B cell (primary cell): ENCODE measurements at regions not wholly inside any gene's neighbourhood (a gene's known extent, or its start where the extent isn't known, plus 50 kb on each side); places are given as distances from the start of the nearest gene placed in this dataset.

Experiments
- ATAC-seq: fragments of 200-7000 bp; cut with Tn5 transposase; one replicate; pipeline ENCODE4 v1.10.0; 2021; ENCODE audit warnings: low read depth, mild to moderate bottlenecking, moderate number of reproducible peaks, moderate library complexity
- CTCF ChIA-PET: fragments of 350-600 bp; sonication (Branson Sonifier 250); formaldehyde crosslinking; loops from one replicate; lab custom pipeline; 2021; ENCODE audit warnings: antibody characterized with exemption, inconsistent platforms; lab: Charles Lee
- POLR2A ChIA-PET: fragments of 350-600 bp; sonication (Branson Sonifier 250); formaldehyde crosslinking; loops from one replicate; lab custom pipeline; 2021; ENCODE audit warnings: antibody characterized with exemption; lab: Charles Lee
- DNase-seq: peaks from one replicate; pipeline ENCODE4 v3.0.0; 2013
- H2AFZ ChIP-seq: 2 replicates; pipeline ENCODE4 v1.6.1; 2012; ENCODE audit warnings: mild to moderate bottlenecking, low read depth, low read length; ENCODE audit not compliant: insufficient read depth, poor library complexity, severe bottlenecking
- H3K27ac ChIP-seq, 2 donors: 1 replicate in 1 of 2; 2 replicates in 1 of 2; pipeline ENCODE4 v1.5.1; 2012 to 2013; ENCODE audit warnings: low read length in 2 of 2, mild to moderate bottlenecking in 2 of 2, moderate library complexity in 1 of 2
- H3K27me3 ChIP-seq, 4 experiments: fragments of 200-600 bp in 1 of 4; sonication (generic) in 1 of 4; replicated peaks in 1 of 4; 1 replicate in 2 of 4; 2 replicates in 2 of 4; pipeline versions ENCODE4 v1.6.1 to v1.7.0; 2013 to 2016; ENCODE audit warnings: low read length in 3 of 4, mild to moderate bottlenecking in 2 of 4, mixed read lengths in 1 of 4, moderate library complexity in 1 of 4; ENCODE audit not compliant: insufficient read depth in 4 of 4, control insufficient read depth in 3 of 4; ENCODE audit errors: control extremely low read depth in 1 of 4
- H3K36me3 ChIP-seq, 2 experiments: replicated peaks in 1 of 2; 1 replicate in 1 of 2; 2 replicates in 1 of 2; pipeline versions ENCODE4 v1.6.1 to v1.7.1; 2013; ENCODE audit warnings: low read length in 1 of 2; ENCODE audit not compliant: insufficient read depth in 2 of 2, control insufficient read depth in 1 of 2; ENCODE audit errors: control extremely low read depth in 1 of 2, extremely low read depth in 1 of 2
- H3K4me1 ChIP-seq, 2 donors: fragments of 200-600 bp in 1 of 2; sonication (generic) in 1 of 2; 1 replicate in 1 of 2; 2 replicates in 1 of 2; pipeline versions ENCODE4 v1.5.1 to v1.6.1; 2013 to 2017; ENCODE audit warnings: low read length in 2 of 2; ENCODE audit not compliant: control insufficient read depth in 2 of 2, insufficient read depth in 2 of 2
- H3K4me2 ChIP-seq: replicated peaks from 2 replicates; pipeline ENCODE3; 2012; ENCODE audit warnings: mild to moderate bottlenecking, low read depth, low read length; ENCODE audit not compliant: poor library complexity, severe bottlenecking
- H3K4me3 ChIP-seq, 5 experiments: fragments of 200-600 bp in 1 of 5; sonication (generic) in 1 of 5; 1 replicate in 3 of 5; 2 replicates in 2 of 5; pipeline versions ENCODE4 v1.5.1 to v1.7.0; 2011 to 2016; ENCODE audit warnings: low read length in 4 of 5, mild to moderate bottlenecking in 4 of 5, low read depth in 2 of 5, control low read depth in 1 of 5, moderate library complexity in 1 of 5; ENCODE audit not compliant: insufficient read depth in 1 of 5; ENCODE audit errors: control extremely low read depth in 1 of 5, extremely low read depth in 1 of 5
- H3K79me2 ChIP-seq: fragments of 200-600 bp; sonication (generic); one replicate; pipeline ENCODE4 v1.6.0; 2016; ENCODE audit warnings: low read length; ENCODE audit not compliant: control insufficient read depth, insufficient read depth
- H3K9ac ChIP-seq: fragments of 200-600 bp; sonication (generic); 2 replicates; pipeline ENCODE4 v1.6.1; 2017; ENCODE audit warnings: mild to moderate bottlenecking, low read length, moderate library complexity
- H3K9me3 ChIP-seq, 3 donors: one replicate each; pipeline versions ENCODE4 v1.6.1 to v1.7.1; 2013; ENCODE audit warnings: low read length in 2 of 3; ENCODE audit not compliant: control insufficient read depth in 2 of 3, insufficient read depth in 1 of 3; ENCODE audit errors: control extremely low read depth in 1 of 3
- H4K20me1 ChIP-seq: 2 replicates; pipeline ENCODE4 v1.6.0; 2012; ENCODE audit warnings: mild to moderate bottlenecking, low read length; ENCODE audit not compliant: insufficient read depth, control insufficient read depth, poor library complexity, severe bottlenecking
- H3K27ac Mint-ChIP-seq: one replicate; pipeline ENCODE4 v1.8.0; 2021; ENCODE audit warnings: mixed read lengths
- H3K27me3 Mint-ChIP-seq: one replicate; pipeline ENCODE4 v1.8.0; 2021; ENCODE audit warnings: mixed read lengths
- H3K4me1 Mint-ChIP-seq: one replicate; pipeline ENCODE4 v1.8.0; 2021; ENCODE audit warnings: mixed read lengths
- H3K4me3 Mint-ChIP-seq: one replicate; pipeline ENCODE4 v1.8.0; 2021; ENCODE audit warnings: mixed read lengths
- H3K9me3 Mint-ChIP-seq: one replicate; pipeline ENCODE4 v1.8.0; 2022; ENCODE audit warnings: mixed read lengths; ENCODE audit not compliant: insufficient read depth
- EZH2 ChIP-seq: IDR thresholded peaks from 2 replicates; pipeline ENCODE4 v1.6.1; 2012; ENCODE audit warnings: borderline replicate concordance, low read depth, mild to moderate bottlenecking, moderate library complexity, low read length; ENCODE audit not compliant: insufficient read depth, poor library complexity, severe bottlenecking
- WGBS: methylation state at CpG from one replicate; pipeline ENCODE4 v1.1.5; 2013; ENCODE audit warnings: missing lambda C conversion rate; ENCODE audit not compliant: insufficient coverage; 5-methylcytosine and 5-hydroxymethylcytosine counted together
- intact Hi-C: fragments of 100-400 bp; cut with micrococcal nuclease; formaldehyde crosslinking; loops from one replicate; pipeline ENCODE4 v1.10.0; 2022
- TF ChIP-seq, protein P1 (sequence below): fragments of 200-600 bp; IDR thresholded peaks from one replicate; pipeline ENCODE4 v1.8.0; 2022; ENCODE audit warnings: antibody characterized with exemption, mild to moderate bottlenecking

DNA sequence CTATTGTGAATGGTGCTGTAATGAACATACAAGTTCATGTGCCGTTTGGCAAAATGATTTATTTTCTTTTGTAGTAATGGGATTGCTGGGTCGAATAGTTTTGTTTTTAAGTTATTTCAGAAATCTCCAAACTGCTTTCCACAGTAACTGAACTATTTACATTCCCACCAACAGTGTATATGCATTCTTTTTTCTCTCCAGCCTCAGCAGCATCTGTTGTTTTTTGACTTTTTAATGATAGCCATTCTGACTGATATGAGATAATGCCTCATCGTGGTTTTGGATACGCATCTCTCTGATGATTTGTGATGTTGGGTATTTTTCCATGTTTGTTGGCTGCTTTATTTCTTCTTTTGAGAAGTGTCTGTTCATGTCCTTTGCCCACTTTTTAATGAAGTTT lies 246.3 kb upstream of the ADGRL3 start:
- Histone ChIP-seq H2AFZ (no peak overlapping the region), H3K36me3 (no peaks in the 10 kb centered on the region), H3K27ac (no peak overlapping the region), H4K20me1 (no peaks in the 10 kb centered on the region), H3K9ac (no peak overlapping the region), H3K4me3 (no peak overlapping the region), H3K9me3 (peaks cover 0 to 1% (median 0%) of the 10 kb centered on the region in 3 donors), H3K4me2 (no peak overlapping the region), H3K4me1 (no peaks in the 10 kb centered on the region), H3K79me2 (no peaks in the 10 kb centered on the region), H3K27me3 (no peaks in the 10 kb centered on the region)
- CTCF ChIA-PET, result no interaction called here
- intact Hi-C loops, result no loop called here
- Mint-ChIP-seq H3K4me1 (no peaks in the 10 kb centered on the region), H3K27me3 (no peaks in the 10 kb centered on the region), H3K4me3 (no peak overlapping the region), H3K27ac (no peak overlapping the region), H3K9me3 (peaks cover 6% of the 10 kb centered on the region)
- ATAC-seq, result no peak
- POLR2A ChIA-PET, result no interaction called here
- WGBS, result 100% methylated on average over 1 of the region's 4 CpGs
- TF ChIP-seq, protein P1, sequence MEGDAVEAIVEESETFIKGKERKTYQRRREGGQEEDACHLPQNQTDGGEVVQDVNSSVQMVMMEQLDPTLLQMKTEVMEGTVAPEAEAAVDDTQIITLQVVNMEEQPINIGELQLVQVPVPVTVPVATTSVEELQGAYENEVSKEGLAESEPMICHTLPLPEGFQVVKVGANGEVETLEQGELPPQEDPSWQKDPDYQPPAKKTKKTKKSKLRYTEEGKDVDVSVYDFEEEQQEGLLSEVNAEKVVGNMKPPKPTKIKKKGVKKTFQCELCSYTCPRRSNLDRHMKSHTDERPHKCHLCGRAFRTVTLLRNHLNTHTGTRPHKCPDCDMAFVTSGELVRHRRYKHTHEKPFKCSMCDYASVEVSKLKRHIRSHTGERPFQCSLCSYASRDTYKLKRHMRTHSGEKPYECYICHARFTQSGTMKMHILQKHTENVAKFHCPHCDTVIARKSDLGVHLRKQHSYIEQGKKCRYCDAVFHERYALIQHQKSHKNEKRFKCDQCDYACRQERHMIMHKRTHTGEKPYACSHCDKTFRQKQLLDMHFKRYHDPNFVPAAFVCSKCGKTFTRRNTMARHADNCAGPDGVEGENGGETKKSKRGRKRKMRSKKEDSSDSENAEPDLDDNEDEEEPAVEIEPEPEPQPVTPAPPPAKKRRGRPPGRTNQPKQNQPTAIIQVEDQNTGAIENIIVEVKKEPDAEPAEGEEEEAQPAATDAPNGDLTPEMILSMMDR, result no peak
- DNase-seq, result no peak

DNA sequence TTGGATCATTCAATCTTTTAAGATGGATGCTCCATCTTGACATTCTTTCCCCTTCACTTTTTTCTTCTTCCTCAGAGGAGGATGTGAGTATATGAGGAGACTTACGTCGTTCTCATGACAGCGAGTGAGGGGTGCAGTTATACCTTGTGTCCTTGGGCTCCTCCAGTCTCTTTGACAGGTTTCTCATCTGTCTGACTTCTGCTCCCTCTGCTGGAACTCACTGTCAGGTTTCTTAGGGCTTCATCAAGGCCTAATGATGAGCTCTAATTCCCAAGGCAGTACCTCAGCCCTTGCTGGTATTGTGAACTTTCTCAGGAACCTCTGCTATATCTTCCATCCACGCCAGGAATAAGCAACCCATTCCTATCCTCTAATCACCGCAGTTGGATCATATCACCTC lies 237.8 kb upstream of the ADGRL3 start:
- POLR2A ChIA-PET, result no interaction called here
- H3K27me3 Mint-ChIP-seq, result no peaks in the 10 kb centered on the region
- no peak overlapping the region for H3K4me3 Mint-ChIP-seq
- no peaks in the 10 kb centered on the region for H3K4me1 ChIP-seq
- no peak for ATAC-seq
- peaks cover 7% of the 10 kb centered on the region for H3K9me3 Mint-ChIP-seq
- no peaks in the 10 kb centered on the region for H3K27me3 ChIP-seq
- DNase-seq, result no peak
- H3K79me2 ChIP-seq, result no peaks in the 10 kb centered on the region
- H3K36me3 ChIP-seq, result no peaks in the 10 kb centered on the region
- no peak overlapping the region for H3K9ac ChIP-seq
- H3K27ac ChIP-seq, result no peak overlapping the region
- WGBS, result 83% methylated on average over 5 of the region's 5 CpGs
- CTCF ChIA-PET, result no interaction called here
- no peak overlapping the region for H3K4me2 ChIP-seq
- intact Hi-C loops, result no loop called here
- H3K4me1 Mint-ChIP-seq, result no peaks in the 10 kb centered on the region
- no peak overlapping the region for H3K27ac Mint-ChIP-seq
- no peaks in the 10 kb centered on the region for H4K20me1 ChIP-seq
- H2AFZ ChIP-seq, result no peak overlapping the region
- TF ChIP-seq, protein P1, result no peak
- TF ChIP-seq EZH2, result no peak
- no peak overlapping the region for H3K4me3 ChIP-seq
- no peaks in the 10 kb centered on the region for H3K9me3 ChIP-seq
